SKM-1 (cell line): ENCODE measurements at regions not wholly inside any gene's neighbourhood (a gene's known extent, or its start where the extent isn't known, plus 50 kb on each side); places are given as distances from the start of the nearest gene placed in this dataset.

ENCODE experiments used
- DNase-seq: peaks from one replicate; lab custom pipeline; 2025; ENCODE audit not compliant: unreplicated experiment; lab: John Stamatoyannopoulos, UW

DNA sequence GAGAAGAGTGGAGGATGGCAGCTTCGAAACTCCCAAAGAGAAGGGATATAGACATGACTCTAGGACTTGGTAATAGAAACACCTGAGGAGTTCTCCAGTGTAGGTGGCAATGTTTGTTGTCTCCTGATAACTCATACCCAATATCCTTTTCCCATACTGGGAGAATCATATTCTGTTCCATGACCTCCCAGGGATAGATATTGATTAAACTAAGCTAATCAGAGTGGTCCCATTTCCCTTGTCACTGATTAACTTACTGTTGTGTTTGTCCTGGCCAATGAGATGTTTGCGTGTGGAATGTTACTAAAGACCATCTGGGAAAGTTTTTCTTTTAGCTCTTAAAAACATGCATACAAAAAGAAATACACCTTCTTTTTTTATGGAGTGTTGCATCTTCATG lies 85.6 kb downstream of the RPL22L1 start:
- no peak for DNase-seq

- no peak for DNase-seq
Measured at GRCh38 chr3:170780955-170781354, 89.0 kb downstream of the RPL22L1 start.

DNA sequence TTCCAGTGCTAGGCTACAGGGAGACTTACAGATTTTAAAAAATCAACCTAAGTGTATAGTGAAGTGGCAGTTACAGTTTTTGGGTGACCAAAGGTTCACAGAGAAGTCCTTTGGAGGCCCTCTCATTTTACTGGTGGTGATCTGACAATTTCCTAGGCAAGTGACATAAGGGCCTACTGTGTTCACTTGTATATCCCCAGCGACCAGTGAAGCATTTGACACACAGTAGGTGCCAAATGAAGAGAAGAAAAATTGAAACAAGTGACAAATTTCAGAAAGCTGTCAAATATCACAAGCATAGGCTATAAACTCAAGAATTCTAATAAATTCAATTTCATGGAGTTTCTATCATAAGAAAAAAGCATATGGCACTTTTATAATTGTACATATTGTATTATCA lies 89.5 kb downstream of the RPL22L1 start:
- DNase-seq = no peak

DNA sequence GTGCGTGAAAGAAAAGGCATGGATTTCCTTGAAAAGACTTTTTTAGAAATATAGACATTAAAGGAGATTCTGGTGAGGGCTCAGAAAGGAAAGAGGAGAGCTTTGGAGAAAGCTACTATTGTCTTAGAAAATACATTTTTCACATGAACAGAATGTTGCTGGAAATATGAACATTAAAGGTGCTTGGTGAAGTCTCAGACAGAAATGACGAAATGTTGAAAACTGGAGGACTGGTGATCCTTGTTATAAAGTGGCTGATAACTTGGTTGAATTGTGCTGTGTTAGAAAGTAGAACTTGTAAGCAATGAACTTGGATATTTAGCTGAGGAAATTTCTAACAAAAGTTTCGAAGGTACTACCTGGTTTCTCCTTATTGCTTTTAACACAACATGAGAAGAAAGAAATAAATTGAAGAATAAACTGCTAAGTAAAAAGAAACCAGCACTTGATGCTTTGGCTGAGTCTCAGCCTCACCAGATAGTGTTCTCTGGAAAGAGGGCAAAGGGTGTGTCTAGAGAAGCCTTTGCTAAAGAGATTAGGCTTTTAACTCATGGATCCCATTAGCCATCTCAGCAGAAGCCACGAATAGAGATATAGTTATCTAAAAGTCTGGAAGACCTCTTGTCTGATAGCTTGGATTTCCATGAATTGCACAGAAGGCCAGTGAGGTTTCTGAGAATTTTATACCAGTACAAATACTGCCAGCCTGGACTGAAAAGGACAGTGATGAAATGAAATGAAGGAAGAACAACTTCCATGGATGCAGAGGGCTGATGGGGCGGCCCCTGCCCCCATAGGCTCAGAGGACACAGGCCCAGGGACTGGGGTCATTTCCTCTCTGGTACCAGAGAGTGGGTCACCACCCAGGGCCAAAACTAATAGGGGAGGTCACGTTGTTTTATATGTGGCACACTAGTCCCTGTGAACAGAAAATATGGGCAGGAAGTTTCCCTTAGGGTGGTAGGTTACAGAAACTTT lies 91.5 kb downstream of the RPL22L1 start:
- no peak for DNase-seq

- DNase-seq = no peak
Measured at GRCh38 chr3:170777564-170777926, 92.5 kb downstream of the RPL22L1 start.

- DNase-seq = no peak
Measured at GRCh38 chr3:170776887-170777563, 93.0 kb downstream of the RPL22L1 start.

- DNase-seq = no peak
Measured at GRCh38 chr3:170773682-170774425, 96.1 kb downstream of the RPL22L1 start.

GRCh38 chr3:170772175-170772574 lies 97.8 kb downstream of the RPL22L1 start:
- DNase-seq = no peak

GRCh38 chr3:170768334-170768801 lies 101.6 kb downstream of the RPL22L1 start:
- DNase-seq = no peak

DNA sequence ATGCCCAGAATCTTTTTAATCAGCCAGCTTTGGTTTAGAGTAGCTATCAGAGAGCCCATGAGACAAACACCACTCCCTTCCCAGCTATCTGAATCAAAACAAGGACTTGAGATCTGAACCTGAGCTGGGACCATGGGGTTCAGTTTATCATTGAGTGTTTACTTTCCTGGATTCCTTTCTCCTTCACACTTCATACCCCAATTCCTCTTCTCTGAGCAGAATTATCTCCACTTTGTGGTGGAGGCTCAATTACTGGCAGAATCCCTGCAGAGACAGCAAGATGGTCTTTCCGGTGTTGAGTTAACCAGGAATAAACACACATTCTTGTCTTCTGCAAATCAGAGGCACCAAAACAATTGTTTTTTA lies 102.4 kb downstream of the RPL22L1 start:
- no peak for DNase-seq

DNA sequence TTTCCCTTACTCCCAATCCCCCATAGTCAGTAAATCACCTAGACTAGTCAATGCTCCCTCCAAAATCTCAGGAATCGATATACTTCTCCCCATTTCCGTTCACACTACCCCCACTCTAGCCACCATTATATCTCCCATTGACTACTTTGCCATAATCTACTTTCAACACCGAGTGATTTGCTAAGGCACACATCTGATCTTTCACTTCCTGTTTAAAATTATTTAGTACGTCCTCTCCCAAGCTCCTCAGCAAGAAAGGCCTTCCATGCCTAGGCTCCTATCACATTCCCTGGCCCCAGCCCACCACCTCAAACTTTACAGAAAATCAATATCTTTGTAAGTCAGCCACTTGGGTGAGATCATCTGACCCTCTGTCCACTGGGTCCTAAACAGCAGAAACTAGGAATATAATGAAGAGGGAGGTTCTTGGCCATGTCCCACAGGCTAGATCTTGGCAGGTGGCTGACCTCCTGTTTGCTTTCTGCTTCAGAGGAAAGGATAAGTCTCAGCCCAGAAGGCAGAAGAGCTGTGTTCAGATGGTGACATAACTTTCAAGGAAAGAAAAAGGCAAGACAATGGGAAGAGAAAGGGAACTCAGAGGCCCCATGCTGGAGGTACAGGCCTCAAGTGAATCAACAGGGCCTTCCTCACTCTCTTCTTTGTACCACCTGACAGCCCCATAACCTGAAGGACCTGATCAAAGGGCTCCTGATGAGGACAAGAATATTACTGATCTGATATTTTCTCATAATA lies 103.0 kb downstream of the RPL22L1 start:
- DNase-seq = no peak

DNA sequence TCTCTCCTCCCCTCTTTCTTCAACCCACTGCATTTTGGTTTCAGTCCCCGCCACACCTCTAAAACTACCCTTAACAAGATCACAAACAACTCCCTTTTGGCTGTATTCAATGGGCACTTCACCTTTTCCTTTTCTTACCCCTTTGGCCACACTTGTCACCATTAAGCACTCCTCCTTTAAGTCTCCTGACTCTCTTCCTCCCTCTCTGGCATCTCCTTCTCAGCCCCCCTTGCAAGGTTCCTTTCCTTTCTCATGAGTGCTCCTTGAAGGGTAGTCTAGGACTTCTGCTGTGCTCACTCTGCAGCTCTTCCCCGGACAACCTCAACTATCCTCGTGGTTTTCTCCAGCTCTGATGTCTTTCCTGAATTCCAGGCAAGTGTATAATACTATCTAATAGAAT lies 103.7 kb downstream of the RPL22L1 start:
- no peak for DNase-seq

DNA sequence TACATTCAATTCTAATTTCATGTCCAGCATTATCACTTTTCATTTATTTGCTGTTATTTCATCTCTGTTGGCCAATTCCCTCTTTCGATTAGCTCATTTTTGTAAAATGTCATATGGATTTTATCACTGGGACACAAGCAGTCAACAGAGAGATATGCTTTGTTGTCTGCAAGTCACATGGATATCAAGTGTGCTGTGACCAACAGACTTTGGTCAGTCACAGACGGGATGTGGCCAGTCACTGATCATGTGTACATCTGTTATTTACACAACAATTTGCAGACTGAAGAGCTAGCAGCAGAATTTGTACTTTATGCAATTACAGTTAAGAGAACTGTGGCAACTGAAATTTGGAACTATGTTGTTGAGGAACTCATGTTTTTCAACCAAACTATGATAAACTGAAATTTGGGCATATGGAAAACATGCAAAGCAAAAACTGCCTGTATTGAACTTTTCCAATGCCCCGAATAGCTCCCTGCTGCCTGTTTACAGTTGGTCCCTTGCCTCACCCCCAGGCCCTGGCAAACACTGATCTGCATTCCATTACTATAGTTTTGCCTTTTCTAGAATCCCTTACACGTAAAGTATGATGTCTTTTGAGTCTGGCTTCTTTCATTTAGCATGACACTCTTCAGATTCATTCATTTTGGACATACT lies 104.4 kb downstream of the RPL22L1 start:
- no peak for DNase-seq

DNA sequence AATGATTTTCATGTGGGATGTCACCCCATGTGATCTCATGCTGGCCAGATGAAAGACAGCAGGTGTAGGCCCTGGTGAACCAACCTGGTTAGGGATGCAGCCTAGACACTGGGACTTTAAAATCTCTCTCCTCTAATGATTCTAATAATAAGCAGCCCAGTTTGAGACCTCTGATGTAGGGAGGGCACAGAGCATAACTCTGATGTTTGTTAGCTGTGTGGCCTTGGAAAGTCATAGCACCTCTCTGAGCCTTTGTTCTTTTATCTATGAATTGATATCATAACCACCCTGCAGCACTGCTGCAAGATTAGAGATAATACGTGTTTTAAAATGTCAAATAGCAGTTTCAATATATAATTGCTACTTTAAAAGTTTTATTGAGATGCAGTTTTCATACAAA lies 106.0 kb downstream of the RPL22L1 start:
- DNase-seq = no peak

GRCh38 chr3:170762064-170762463 lies 107.9 kb downstream of the RPL22L1 start:
- DNase-seq = no peak

GRCh38 chr3:170761103-170761502 lies 108.9 kb downstream of the RPL22L1 start:
- no peak for DNase-seq

- no peak for DNase-seq
Measured at GRCh38 chr3:170760174-170760526, 109.8 kb downstream of the RPL22L1 start.

GRCh38 chr3:170759511-170760173 lies 110.4 kb downstream of the RPL22L1 start:
- no peak for DNase-seq

GRCh38 chr3:170757038-170757437 lies 113.0 kb downstream of the RPL22L1 start:
- no peak for DNase-seq

DNA sequence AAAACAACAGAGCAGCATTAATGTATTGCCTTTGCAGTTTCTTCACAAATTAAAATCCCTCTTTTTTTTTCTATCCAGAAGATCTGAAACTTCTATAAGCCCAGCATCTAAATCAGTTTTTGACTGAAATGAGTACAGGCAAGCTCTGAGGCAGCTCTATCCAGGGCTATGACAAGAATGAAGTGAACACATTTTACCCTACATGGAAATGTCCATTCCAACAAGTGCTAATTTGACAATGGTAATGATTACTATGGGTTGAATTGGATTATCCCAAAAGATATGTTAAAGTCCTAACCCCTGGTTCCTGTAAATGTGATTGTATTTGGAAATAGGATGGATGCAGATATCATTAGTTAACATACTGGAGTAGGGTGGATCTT lies 115.7 kb downstream of the RPL22L1 start:
- no peak for DNase-seq
